22Rv1 (cell line): ENCODE measurements at regions not wholly inside any gene's neighbourhood (a gene's known extent, or its start where the extent isn't known, plus 50 kb on each side); places are given as distances from the start of the nearest gene placed in this dataset.

Experiments used
- CTCF ChIP-seq: fragments of 450-650 bp; IDR thresholded peaks from 2 replicates; pipeline ENCODE4 v1.5.1; 2017; ENCODE audit warnings: mild to moderate bottlenecking
- ZFX ChIP-seq: fragments of 450-650 bp; IDR thresholded peaks from 2 replicates; pipeline ENCODE4 v1.6.1; 2017; ENCODE audit warnings: antibody characterized with exemption, borderline replicate concordance

GRCh38 chr4:54575919-54576318 lies 81.8 kb upstream of the KIT start:
- TF ChIP-seq CTCF (no peak), ZFX (no peak)
